GM19240 (cell line): ENCODE measurements at regions not wholly inside any gene's neighbourhood (a gene's known extent, or its start where the extent isn't known, plus 50 kb on each side); places are given as distances from the start of the nearest gene placed in this dataset.

ENCODE experiments used
- DNase-seq: peaks from one replicate; pipeline ENCODE4 v3.0.0; 2011; ENCODE audit warnings: low spot score; ENCODE audit not compliant: insufficient read length

DNA sequence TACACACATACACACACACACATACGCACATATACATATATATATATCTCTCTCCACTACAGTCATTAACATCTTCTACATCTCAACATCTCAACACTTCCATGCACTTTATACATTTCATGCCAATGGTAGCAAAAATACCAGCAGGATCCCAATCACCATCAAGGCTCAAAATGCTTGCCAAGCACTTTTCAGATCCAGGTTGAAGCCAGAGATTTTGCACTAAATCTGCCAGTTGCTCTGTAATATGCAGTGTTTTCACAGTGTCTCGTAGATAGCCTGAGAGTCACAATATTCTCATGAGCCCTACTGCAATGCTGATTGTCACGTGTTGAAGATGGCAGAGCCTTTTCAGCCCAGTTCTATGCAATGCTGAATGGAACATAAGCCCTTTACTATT is 1140.9 kb upstream of the C9orf72 start:
- no peak for DNase-seq

DNA sequence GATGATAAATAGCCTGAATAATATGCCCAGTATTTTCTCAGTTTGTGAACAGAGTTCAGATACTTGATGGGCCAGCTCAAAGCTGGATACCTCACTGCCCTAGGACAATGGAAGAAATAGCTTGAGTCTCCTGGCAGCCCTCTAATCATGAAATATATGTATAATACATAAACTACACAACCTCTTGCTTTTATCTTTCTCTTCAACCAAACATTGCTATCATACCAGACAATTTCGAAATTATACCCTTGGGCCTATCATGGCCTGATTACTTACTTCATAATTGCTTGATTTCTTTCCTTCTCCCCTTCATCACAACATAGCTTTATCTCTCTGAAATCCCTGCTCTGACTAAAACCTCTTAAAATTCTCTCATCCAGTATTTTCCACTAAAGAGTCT is 1144.9 kb upstream of the C9orf72 start:
- DNase-seq, result no peak

DNA sequence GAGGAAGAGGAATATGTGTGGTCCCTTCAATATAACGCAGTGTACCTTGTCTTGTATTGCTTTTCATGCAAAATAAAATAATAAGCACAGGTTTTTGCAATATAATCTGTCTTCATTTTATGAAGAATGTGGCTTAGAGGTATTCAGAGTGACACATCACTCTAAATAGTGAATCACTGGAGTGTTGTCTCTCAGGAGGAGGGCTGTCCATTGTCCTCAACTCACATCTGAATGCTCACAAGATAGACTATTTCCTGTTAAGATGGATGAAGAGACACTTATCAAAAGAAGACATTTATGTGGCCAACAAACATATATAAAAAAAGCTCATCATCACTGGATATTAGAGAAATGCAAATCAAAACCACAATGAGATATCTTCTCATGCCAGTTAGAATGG is 1147.5 kb upstream of the C9orf72 start:
- DNase-seq, result no peak

DNA sequence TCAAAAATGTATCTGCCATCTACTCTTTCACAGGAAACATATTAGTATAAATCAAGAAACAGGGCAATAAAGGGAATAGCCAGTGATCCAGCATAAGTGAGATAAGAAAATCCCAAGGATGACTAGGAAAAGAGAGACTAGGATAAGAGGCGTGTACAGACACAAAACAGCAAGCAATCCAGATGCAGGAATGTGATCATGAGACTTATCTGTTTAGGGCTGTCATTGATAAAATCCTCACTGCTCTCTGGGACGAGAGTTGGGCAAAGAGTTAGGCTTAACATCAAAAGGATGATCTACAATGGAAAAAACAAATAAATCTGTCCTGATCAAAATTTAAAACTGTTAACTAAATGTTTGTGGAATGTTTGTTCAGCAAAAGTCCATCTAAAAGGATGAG is 1156.8 kb upstream of the C9orf72 start:
- no peak for DNase-seq

DNA sequence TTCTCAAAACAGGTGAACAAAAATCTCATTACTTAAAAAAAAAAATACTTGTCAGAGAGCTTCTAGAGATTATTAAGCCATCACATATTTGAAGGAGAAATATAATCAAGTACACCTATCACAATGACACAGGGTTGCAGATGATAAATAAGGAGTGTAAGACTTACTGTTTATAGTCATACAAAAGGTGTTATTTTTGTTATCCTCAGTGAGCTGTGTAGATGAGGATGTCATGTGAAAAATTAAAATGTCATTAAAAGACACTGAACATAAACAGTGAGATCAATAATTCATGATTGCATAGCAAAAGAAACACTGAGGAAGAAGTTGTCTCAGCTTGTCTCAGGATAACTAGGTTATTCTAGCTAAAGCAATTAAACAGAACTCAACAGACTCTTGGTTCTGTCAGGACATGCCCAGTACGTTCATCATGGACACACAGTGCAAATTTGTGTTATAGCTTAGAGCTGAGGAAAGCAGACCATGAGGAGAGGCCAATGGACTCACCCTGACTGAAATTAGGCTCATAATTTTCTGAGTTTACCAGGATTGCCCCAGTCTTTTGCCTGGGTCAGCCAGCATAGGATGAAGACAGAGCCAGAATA is 1162.6 kb upstream of the C9orf72 start:
- no peak for DNase-seq

DNA sequence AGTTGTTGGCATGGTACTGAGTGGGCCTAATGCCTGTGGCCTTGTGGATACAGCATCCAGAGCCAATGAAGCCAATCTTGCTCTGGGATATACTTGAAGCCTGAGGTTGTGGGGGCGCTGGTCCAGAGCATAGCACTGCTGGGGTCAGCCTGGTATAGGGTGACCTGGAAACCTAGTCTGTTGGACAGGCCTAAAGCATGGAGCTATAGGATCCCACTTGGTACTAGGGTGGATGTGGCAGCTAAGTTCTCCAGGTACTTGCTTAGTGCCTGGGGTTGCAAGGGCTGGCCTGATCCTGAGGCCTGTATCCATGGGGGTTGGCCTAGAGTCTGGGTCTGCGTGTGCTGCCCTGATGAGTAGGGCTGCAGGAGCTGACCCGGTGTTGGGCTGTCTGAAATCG is 1168.2 kb upstream of the C9orf72 start:
- DNase-seq, result no peak

DNA sequence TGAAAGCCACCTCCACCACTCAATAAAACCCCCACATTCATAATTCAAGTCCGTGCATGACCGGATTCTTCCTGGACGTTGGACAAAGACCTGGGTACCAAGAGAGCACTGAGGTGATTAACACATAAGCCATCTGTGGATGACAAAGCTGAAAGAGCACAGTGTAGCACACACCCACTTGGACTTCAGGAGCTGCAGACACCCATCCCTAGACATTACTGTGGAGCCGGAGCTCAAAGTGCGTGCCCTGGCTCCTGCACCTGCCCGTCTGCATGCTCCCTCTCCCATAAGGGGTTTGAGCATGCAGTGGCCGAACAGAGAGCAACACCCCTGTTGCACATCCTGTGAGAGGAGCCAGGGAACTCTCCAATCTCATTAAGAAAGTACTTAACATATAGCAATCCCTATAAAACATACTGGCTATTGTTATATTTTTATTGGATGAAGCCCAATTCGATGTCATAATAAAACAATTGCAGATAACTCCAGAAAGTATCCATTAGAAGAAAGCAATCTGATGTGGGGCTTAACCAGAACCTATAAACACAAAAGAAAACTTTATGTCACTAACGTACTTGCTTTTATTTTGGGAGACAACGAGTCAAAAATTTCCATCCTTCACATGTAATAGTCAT is 1174.2 kb upstream of the C9orf72 start:
- DNase-seq, result no peak

DNA sequence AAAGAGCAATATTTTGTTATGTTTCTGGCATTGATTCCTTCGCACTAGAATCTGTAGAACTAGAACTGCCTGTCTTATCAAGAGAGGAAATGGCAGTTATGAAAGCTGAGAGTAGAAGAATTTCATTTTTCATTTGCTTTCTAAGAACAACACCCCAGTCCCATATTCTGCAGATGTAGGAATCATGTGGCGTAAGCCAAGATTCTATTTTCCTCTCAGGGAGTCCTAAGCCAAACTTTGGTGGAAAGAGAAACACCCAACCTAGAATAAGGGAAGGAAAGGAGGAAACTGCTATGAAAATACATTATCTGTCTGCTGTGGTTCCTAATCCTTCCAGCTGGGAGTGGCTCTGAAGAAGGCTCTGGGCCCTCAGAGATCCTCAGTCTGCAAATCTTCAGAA is 1176.9 kb upstream of the C9orf72 start:
- DNase-seq, result no peak

DNA sequence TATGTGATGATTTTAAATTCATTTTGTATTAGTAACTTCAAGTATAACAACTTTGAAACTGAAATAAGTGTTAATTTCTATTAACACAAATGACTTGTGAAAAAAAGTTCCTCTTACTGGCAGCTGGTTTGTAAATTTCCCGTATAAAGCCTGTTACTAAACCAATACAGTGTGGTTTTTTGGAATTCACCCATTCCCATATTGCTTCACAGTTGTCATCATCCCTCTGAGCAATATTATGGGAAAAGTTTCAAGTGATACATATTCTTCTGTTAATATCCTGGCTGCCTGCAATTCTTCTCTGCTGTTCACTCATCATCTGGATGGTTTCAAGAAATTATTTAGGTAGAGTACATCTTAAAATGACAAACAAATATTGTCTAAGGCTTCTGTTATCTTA is 1185.1 kb upstream of the C9orf72 start:
- DNase-seq, result no peak

DNA sequence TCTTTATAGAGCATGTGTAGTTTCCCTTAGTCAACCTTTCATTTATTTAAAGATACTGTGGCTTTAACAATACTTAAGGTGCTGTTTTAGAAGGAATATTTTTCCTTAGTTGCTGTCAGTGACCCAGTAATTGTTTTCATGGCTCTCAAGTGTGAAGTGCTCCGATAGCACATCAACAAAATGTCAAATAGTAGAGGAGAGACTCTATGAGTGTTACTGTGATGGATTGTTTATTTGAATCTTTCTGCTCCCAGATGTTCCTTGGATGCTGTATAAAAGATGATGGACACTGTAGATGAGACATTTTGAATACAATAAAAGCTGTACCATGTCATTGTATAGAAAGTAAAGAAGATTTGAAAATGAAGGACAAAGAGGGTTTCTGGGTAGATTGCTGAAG is 1185.7 kb upstream of the C9orf72 start:
- no peak for DNase-seq

DNA sequence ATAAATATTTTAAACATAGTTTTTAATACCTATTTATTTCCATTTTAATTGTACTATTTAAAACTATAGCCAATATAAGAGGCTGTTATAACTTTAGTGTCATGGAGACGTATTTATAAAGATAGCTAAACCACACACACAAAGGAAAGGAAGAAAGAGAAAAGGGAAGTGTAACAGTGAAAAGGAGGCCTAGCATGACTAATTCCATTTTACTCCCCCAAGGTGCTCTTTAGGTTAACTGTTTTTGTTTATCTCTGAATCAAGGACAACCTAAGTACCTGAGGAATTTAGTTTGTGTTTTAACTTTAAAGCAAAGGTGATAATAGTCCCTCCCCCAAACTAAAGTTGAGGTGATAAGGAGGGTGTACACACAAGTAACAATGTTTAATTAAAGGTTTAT is 1188.9 kb upstream of the C9orf72 start:
- no peak for DNase-seq

DNA sequence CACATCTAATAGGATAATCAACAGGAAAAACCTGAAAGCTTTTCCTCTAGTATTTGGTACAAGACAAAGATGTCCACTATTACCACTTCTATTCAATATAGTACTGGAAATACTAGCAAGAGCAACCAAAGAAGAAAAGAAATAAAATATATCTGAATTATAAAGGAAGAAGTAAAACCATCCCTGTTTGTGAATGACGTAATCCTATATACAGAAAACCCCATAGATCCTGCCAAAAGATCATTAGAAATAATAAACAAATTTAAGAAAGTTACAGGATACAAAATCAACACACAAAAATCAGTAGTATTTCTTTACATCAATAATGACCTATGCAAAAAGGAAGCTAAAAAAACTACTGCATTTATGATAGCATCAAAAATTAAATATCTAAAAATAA is 1191.3 kb upstream of the C9orf72 start:
- no peak for DNase-seq

DNA sequence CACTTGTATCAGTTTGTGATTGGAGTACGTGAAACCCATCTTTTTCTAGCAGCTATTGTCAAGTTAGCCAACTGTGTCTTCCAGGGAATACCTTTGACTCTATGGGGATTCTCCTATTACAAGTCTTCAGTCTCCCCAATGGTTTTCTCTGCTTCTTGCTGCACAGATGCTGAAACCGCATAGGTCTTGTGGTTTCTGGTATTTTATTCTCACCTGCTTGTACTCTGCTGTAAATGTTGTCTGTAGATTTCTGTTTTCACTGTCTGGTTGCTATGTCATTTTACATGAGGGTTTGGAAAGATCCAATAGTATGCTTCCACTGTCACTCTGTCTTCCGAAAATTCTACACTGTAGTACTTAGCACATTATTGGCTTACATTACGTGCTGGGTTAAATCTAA is 1196.9 kb upstream of the C9orf72 start:
- DNase-seq, result no peak

DNA sequence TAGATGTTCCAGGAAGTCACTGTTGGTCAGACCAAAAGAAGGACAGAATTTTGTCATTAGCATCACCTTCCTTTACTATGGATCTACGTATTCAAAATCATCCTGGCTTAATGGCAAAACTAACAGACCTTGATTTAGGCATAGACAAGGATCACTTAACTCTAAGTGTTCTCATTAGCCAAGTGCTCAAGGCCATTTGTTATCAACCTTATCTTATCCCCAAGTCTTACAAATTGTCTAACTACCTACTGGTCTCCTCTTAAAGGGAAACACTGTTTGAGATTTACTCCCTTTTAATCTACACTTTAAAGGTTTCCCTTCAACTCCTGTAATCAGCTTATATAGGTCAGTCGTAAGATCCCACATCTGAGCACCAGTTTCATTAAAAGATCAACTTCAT is 1197.5 kb upstream of the C9orf72 start:
- DNase-seq, result no peak

DNA sequence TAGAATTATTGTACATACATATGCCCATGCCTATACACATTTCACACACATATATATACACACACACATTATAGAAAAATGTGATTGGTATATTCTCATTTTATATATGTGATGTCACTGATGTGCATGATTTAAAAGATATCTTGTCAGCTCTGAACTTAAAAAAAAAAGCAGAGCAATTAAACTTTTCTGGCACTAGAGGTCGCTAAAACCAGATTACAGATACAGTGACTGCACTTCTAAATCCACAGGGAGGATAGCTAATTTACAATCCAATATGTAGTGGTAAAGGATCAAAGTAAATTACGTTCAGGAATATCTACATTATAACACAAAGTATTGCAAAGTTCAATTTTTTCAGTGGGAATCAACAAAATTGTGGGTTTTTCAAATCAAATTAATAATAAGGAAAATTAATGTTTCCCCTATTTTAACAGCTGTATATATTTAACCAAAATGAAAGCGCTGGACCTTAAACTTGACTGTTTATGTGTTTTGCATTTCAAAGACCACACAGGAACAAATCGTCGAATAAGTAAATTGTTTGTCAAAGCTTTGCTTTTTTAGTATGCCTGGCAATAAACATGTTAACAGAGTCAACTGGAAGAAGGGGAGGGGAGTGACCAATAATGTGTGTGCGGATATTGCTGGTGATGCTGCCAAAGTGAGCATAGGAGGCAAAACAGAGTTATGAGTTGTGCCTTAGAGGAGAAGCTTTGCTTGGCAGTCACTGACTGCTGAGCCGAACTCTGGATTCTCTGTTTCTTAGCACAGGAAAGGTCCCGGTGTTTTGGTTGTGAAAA is 1201.4 kb upstream of the C9orf72 start:
- no peak for DNase-seq

DNA sequence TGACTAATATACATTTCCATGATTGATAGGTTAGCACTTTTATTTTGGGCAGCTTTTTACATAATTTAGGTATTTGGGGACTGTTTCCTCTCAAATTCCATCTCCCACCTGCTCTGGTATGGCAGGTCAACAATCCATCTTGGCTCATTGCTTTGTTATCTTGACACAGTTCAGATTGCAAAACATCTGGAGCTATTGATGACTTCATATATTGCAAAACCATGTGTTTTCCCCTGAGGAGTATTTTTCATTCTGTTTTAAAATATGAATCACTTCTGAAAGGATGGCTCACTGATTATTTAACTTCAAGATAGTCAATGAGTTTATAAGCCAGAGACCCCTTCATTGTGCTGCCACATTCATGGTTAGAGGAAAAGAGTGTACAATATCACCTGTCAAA is 1206.0 kb upstream of the C9orf72 start:
- DNase-seq, result no peak

DNA sequence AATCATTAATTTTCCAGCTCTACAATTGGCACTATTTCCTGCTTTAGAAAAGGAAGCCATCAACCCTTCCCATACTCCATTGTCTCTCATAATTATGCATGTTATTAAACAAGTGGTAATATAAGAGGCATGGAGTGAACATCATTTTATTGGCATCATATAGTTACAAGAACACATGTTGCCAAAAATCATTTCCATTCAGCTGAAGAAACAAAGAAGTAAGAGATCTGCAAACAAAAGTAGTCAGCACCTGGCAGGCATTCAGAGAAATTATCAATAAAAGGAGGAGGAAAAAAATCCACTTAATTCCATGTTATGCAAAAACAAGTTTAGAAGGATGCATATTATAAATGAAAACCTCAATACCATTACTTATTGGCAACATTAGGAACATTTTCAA is 1208.2 kb upstream of the C9orf72 start:
- no peak for DNase-seq

DNA sequence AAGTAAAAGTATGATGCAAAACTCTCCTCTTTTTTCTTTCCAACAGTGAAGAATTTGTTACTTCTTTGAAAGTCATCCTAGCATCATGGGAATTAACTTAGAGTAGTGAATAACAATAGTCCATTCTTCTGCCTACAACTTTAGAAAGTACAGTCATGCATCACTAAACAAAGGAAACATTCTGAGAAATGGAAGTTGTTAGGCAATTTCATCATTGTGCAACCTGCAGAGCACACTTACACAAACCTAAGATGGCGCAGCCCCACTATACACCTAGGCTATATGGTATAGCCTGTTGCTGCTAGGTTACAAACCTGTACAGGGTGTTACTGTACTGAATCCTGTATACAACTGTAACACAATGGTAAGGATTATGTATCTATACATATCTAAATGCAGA is 1209.3 kb upstream of the C9orf72 start:
- no peak for DNase-seq

DNA sequence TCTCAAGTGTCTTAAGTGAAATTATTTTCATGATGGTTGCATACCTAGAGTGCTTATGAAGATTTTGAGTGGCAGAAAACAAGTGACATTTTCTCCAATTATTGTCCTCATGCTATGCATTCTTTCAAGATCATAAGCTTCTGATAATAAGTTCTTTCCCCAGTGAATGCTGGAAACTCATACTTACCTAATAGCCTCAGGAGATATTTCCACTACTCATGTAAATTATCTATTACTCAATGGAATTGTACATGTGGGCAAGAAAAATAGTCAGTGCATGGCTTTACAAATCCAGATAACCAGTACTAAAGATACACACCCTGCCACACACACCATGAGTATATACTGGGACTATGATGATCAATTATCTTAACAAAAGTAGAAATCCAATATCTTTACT is 1219.4 kb upstream of the C9orf72 start:
- no peak for DNase-seq

DNA sequence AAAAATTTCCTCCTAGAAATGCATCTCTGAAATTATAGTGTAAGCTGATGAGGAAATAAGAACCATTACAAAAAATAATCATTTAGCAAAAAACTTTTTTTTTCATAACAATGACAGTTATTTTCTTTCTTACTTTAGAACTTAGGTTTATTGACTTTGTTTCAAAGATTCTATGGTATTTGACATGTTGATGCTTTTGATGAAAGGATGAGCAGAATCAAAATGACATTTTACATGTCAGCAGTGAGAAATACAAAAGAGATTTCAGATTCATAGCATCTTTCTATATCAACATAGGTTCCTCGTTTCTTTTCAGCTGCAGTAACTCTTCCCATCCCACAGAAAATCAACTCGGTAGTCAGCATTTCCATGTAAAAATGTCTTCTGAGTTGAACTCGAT is 1226.6 kb upstream of the C9orf72 start:
- no peak for DNase-seq

DNA sequence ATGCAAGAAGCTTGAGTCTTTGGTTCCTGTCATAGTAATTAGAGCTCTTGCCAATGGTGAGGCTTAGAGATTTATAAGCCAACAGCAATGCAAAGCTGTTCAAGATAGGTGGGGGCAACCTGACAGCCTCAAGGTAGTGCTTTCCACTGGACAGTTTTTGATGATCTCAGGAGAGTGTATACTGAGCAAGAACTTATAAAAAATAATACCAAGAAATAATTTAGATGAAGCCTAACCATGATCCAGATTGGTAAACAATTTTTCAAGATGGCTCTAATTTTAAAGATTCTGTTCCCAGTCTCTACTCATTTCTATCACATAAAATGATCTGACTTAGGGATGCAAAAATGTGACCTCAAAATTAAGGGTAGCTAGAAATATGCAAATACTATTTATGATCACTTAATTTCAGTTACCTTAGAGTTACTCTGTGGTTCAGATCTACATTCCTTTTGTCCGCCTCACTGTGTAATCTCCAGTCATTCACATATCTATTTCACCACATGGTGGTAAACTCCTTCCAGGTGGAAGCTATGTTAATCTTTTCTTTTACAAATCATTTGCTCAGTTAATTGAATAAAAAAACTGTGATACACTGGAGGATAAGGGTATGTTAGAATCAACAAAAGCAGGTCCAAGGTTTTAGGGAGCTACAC is 1228.0 kb upstream of the C9orf72 start:
- no peak for DNase-seq

DNA sequence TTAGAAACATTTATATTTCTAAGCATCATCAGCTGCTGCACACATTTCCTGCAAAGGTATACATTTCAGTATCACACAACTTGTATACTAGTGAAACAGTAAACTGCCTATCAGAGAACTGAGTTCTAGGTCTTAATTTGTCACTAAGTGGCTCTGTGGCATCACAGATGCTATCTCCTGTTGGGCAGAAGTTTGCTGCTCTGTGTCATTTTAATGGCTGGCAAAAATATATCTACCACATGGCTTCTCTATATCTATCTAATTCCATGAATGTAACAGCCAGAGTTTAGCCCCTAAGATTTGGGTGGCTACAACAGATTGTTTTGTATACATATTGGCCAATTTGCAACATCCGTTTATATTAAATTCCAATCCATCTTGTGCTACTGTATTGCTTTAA is 1231.9 kb upstream of the C9orf72 start:
- no peak for DNase-seq
